GM19438 (cell line): ENCODE measurements at regions not wholly inside any gene's neighbourhood (a gene's known extent, or its start where the extent isn't known, plus 50 kb on each side); places are given as distances from the start of the nearest gene placed in this dataset.
"Not testable (repeated sequence)": the region's sequence is repeated elsewhere in the genome, so short reads cannot be mapped to it uniquely, and the experiment has no call there.

Source experiments
- ATAC-seq: cut with Tn5 transposase; IDR thresholded peaks from one replicate; pipeline ENCODE4 v1.9.1; 2021; ENCODE audit warnings: low read depth; ENCODE audit not compliant: unreplicated experiment

GRCh38 chr4:96389770-96390169, 549.9 kb downstream of the PDHA2 start:
- ATAC-seq: no peak

- ATAC-seq: no peak
Measured at GRCh38 chr4:96390404-96390803, 550.5 kb downstream of the PDHA2 start.

GRCh38 chr4:96395747-96396146, 555.9 kb downstream of the PDHA2 start:
- ATAC-seq: no peak

GRCh38 chr4:96406742-96407141, 566.8 kb downstream of the PDHA2 start:
- no peak for ATAC-seq

- ATAC-seq: no peak
Measured at GRCh38 chr4:96407225-96407624, 567.3 kb downstream of the PDHA2 start.

GRCh38 chr4:96407738-96408463, 568.0 kb downstream of the PDHA2 start:
- ATAC-seq: no peak

GRCh38 chr4:96414853-96415252, 575.0 kb downstream of the PDHA2 start:
- ATAC-seq: not testable (repeated sequence)

GRCh38 chr4:96429657-96430056, 589.8 kb downstream of the PDHA2 start:
- no peak for ATAC-seq

- ATAC-seq: no peak
Measured at GRCh38 chr4:96431094-96431493, 591.2 kb downstream of the PDHA2 start.

GRCh38 chr4:96448315-96448872, 608.5 kb downstream of the PDHA2 start:
- ATAC-seq: no peak

GRCh38 chr4:96455045-96455720, 615.3 kb downstream of the PDHA2 start:
- no peak for ATAC-seq

GRCh38 chr4:96458031-96458430, 618.1 kb downstream of the PDHA2 start:
- not testable (repeated sequence) for ATAC-seq

GRCh38 chr4:96459105-96459504, 619.2 kb downstream of the PDHA2 start:
- ATAC-seq: no peak

GRCh38 chr4:96465834-96466233, 625.9 kb downstream of the PDHA2 start:
- ATAC-seq: no peak

GRCh38 chr4:96471956-96472867, 632.3 kb downstream of the PDHA2 start:
- no peak for ATAC-seq

GRCh38 chr4:96473246-96473645, 633.4 kb downstream of the PDHA2 start:
- ATAC-seq: no peak

- no peak for ATAC-seq
Measured at GRCh38 chr4:96483308-96484030, 643.6 kb downstream of the PDHA2 start.

GRCh38 chr4:96486563-96486962, 646.7 kb downstream of the PDHA2 start:
- ATAC-seq: no peak

- ATAC-seq: no peak
Measured at GRCh38 chr4:96497621-96498020, 657.7 kb downstream of the PDHA2 start.

- ATAC-seq: no peak
Measured at GRCh38 chr4:96504386-96504785, 664.5 kb downstream of the PDHA2 start.
